IMR-90 (cell line): ENCODE measurements at regions not wholly inside any gene's neighbourhood (a gene's known extent, or its start where the extent isn't known, plus 50 kb on each side); places are given as distances from the start of the nearest gene placed in this dataset.

Source experiments
- ATAC-seq: fragments of 200-7000 bp; cut with Tn5 transposase; 2 replicates; pipeline ENCODE4 v1.9.1; 2020; ENCODE audit warnings: low read depth, mild to moderate bottlenecking, moderate library complexity
- BruUV-seq: library from RNA; stranded (reverse); fragments of 400-500 nt; replicated peaks from 2 replicates; lab custom pipeline; 2021; lab: Mats Ljungman, UMichigan
- CTCF ChIA-PET: fragments of 300-600 bp; formaldehyde crosslinking; extraction: SDS; loops from one replicate; lab custom pipeline; 2021; ENCODE audit warnings: antibody characterized with exemption; lab: Yijun Ruan, JAX
- POLR2A ChIA-PET: fragments of 300-600 bp; sonication (Branson Sonifier 250); formaldehyde crosslinking; loops from one replicate; lab custom pipeline; 2022; ENCODE audit warnings: antibody characterized with exemption; ENCODE audit not compliant: unreplicated experiment; lab: Charles Lee
- DNase-seq: peaks from one replicate; pipeline ENCODE4 v3.0.0; 2013
- H2AFZ ChIP-seq: replicated peaks from 2 replicates; pipeline ENCODE3; 2013; ENCODE audit warnings: low read length, mild to moderate bottlenecking; ENCODE audit not compliant: poor library complexity
- H2AK5ac ChIP-seq: 2 replicates; pipeline ENCODE4 v1.6.1; 2013; ENCODE audit warnings: low read depth, low read length, inconsistent platforms
- H2AK9ac ChIP-seq: replicated peaks from 2 replicates; pipeline ENCODE3; 2013; ENCODE audit warnings: mild to moderate bottlenecking, low read depth, low read length, moderate library complexity; ENCODE audit not compliant: poor library complexity
- H2BK120ac ChIP-seq: 2 replicates; pipeline ENCODE4 v1.6.1; 2013; ENCODE audit warnings: low read depth, low read length, inconsistent platforms
- H2BK15ac ChIP-seq: 3 replicates; pipeline ENCODE4 v1.6.1; 2013; ENCODE audit warnings: low read depth, low read length, inconsistent platforms
- H2BK20ac ChIP-seq: 2 replicates; pipeline ENCODE4 v1.6.1; 2013; ENCODE audit warnings: low read depth, mild to moderate bottlenecking, inconsistent platforms, low read length, moderate library complexity
- H2BK5ac ChIP-seq: 2 replicates; pipeline ENCODE4 v1.6.1; 2013; ENCODE audit warnings: mild to moderate bottlenecking, low read depth, low read length, inconsistent platforms; ENCODE audit not compliant: poor library complexity, severe bottlenecking
- H3K14ac ChIP-seq: replicated peaks from 2 replicates; pipeline ENCODE4 v1.6.1; 2013; ENCODE audit warnings: low read depth, low read length, inconsistent platforms
- H3K18ac ChIP-seq: 2 replicates; pipeline ENCODE4 v1.6.1; 2013; ENCODE audit warnings: low read depth, low read length, control low read depth
- H3K23ac ChIP-seq: 2 replicates; pipeline ENCODE4 v1.6.1; 2013; ENCODE audit warnings: low read depth, low read length, inconsistent platforms
- H3K27ac ChIP-seq: 2 replicates; pipeline ENCODE4 v1.5.1; 2013; ENCODE audit warnings: mild to moderate bottlenecking, control low read depth, low read length; ENCODE audit not compliant: insufficient read depth
- H3K27me3 ChIP-seq: 2 replicates; pipeline ENCODE4 v1.6.1; 2013; ENCODE audit warnings: low read length; ENCODE audit not compliant: control insufficient read depth, insufficient read depth
- H3K36me3 ChIP-seq: 2 replicates; pipeline ENCODE4 v1.6.1; 2013; ENCODE audit warnings: low read length, mixed read lengths; ENCODE audit not compliant: control insufficient read depth, insufficient read depth
- H3K4ac ChIP-seq: 2 replicates; pipeline ENCODE4 v1.6.1; 2013; ENCODE audit warnings: low read depth, low read length, inconsistent platforms
- H3K4me1 ChIP-seq: 2 replicates; pipeline ENCODE4 v1.6.1; 2013; ENCODE audit warnings: low read length, mixed read lengths; ENCODE audit not compliant: control insufficient read depth, insufficient read depth
- H3K4me2 ChIP-seq: 2 replicates; pipeline ENCODE4 v1.6.1; 2013; ENCODE audit warnings: low read depth, mild to moderate bottlenecking, control low read depth, low read length, moderate library complexity
- H3K4me3 ChIP-seq: 2 replicates; pipeline ENCODE4 v1.5.1; 2013; ENCODE audit warnings: low read depth, mild to moderate bottlenecking, control low read depth, low read length, moderate library complexity; ENCODE audit not compliant: insufficient read depth
- H3K56ac ChIP-seq: 2 replicates; pipeline ENCODE4 v1.6.1; 2013; ENCODE audit warnings: low read length, inconsistent platforms; ENCODE audit not compliant: insufficient read depth; ENCODE audit errors: extremely low read depth
- H3K79me1 ChIP-seq, 2 experiments: 2 replicates each; pipeline ENCODE4 v1.6.1; 2013; ENCODE audit warnings: low read length in 2 of 2, inconsistent platforms in 1 of 2, low read depth in 1 of 2
- H3K9ac ChIP-seq: 2 replicates; pipeline ENCODE4 v1.6.1; 2013; ENCODE audit warnings: low read depth, low read length, control low read depth
- H3K9me1 ChIP-seq: 2 replicates; pipeline ENCODE4 v1.6.1; 2013; ENCODE audit warnings: low read length, inconsistent platforms; ENCODE audit not compliant: insufficient read depth
- H3K9me3 ChIP-seq: 2 replicates; pipeline ENCODE4 v1.6.1; 2013; ENCODE audit warnings: low read length; ENCODE audit not compliant: control insufficient read depth, insufficient read depth
- H4K20me1 ChIP-seq: 2 replicates; pipeline ENCODE4 v1.6.1; 2013; ENCODE audit warnings: low read length, inconsistent platforms; ENCODE audit not compliant: insufficient read depth
- H4K5ac ChIP-seq: 2 replicates; pipeline ENCODE4 v1.6.1; 2013; ENCODE audit warnings: mild to moderate bottlenecking, low read depth, low read length, control low read depth
- H4K8ac ChIP-seq, 2 experiments: 2 replicates each; pipeline ENCODE4 v1.6.1; 2013; ENCODE audit warnings: low read depth in 2 of 2, low read length in 2 of 2, control low read depth in 1 of 2, inconsistent platforms in 1 of 2
- H4K91ac ChIP-seq: 2 replicates; pipeline ENCODE4 v1.6.1; 2013; ENCODE audit warnings: low read depth, low read length, inconsistent platforms; ENCODE audit not compliant: insufficient read depth
- BHLHE40 ChIP-seq: fragments of 150-350 bp; IDR thresholded peaks from 2 replicates; pipeline ENCODE4 v1.6.1; 2016; ENCODE audit warnings: mild to moderate bottlenecking, low read depth, low read length
- CEBPB ChIP-seq: IDR thresholded peaks from 2 replicates; pipeline ENCODE4 v1.6.1; 2012; ENCODE audit warnings: low read depth, low read length, improper control_type of control experiment
- CHD1 ChIP-seq: IDR thresholded peaks from 2 replicates; pipeline ENCODE4 v1.6.1; 2012; ENCODE audit warnings: low read depth, low read length, improper control_type of control experiment
- FOS ChIP-seq: fragments of 150-350 bp; IDR thresholded peaks from 2 replicates; pipeline ENCODE4 v1.6.1; 2016; ENCODE audit warnings: low read depth, low read length
- MAFK ChIP-seq: IDR thresholded peaks from 2 replicates; pipeline ENCODE4 v1.6.1; 2012; ENCODE audit warnings: low read depth, low read length, improper control_type of control experiment
- MAZ ChIP-seq: IDR thresholded peaks from 2 replicates; pipeline ENCODE4 v1.6.1; 2012; ENCODE audit warnings: low read depth, mild to moderate bottlenecking, low read length, improper control_type of control experiment, moderate library complexity, borderline replicate concordance
- MXI1 ChIP-seq: IDR thresholded peaks from 2 replicates; pipeline ENCODE4 v1.6.1; 2012; ENCODE audit warnings: low read depth, mild to moderate bottlenecking, low read length, moderate library complexity, borderline replicate concordance
- NFE2L2 ChIP-seq: fragments of 150-350 bp; IDR thresholded peaks from 2 replicates; pipeline ENCODE4 v1.6.1; 2016; ENCODE audit warnings: low read depth, mild to moderate bottlenecking, low read length
- POLR2A ChIP-seq: IDR thresholded peaks from 2 replicates; pipeline ENCODE4 v1.6.1; 2012; ENCODE audit warnings: mild to moderate bottlenecking, low read depth, low read length
- RAD21 ChIP-seq: IDR thresholded peaks from 2 replicates; pipeline ENCODE4 v1.6.1; 2012; ENCODE audit warnings: low read length, improper control_type of control experiment
- RCOR1 ChIP-seq: IDR thresholded peaks from 2 replicates; pipeline ENCODE4 v1.6.1; 2012; ENCODE audit warnings: mild to moderate bottlenecking, low read length, improper control_type of control experiment; ENCODE audit not compliant: insufficient replicate concordance
- RFX5 ChIP-seq: IDR thresholded peaks from 2 replicates; pipeline ENCODE4 v1.8.0; 2012; ENCODE audit warnings: low read depth, mild to moderate bottlenecking, low read length, moderate library complexity
- SMC3 ChIP-seq: fragments of 150-350 bp; IDR thresholded peaks from 2 replicates; pipeline ENCODE4 v1.6.1; 2016; ENCODE audit warnings: low read depth, mild to moderate bottlenecking, antibody characterized with exemption, low read length, moderate library complexity
- WGBS, 2 experiments: methylation state at CpG; one replicate each; pipeline versions ENCODE4 v1.1.5 to v1.1.7; 2013; ENCODE audit warnings: missing lambda C conversion rate in 2 of 2; ENCODE audit not compliant: insufficient read length in 1 of 2; ENCODE audit errors: extremely low coverage in 2 of 2; 5-methylcytosine and 5-hydroxymethylcytosine counted together
- dilution Hi-C: fragments of 300-500 bp; cut with HindIII; formaldehyde crosslinking; loops from one replicate; pipeline ENCODE4 v1.14.3; 2018; ENCODE audit warnings: low sequenced_read_pairs; ENCODE audit not compliant: unreplicated experiment
- in situ Hi-C: fragments of 300-500 bp; cut with MboI; formaldehyde crosslinking; loops from 3 replicates; pipeline ENCODE4 v1.14.3; 2019; ENCODE audit warnings: low sequenced_read_pairs, inconsistent platforms, mixed read lengths
- intact Hi-C: fragments of 100-400 bp; cut with micrococcal nuclease; formaldehyde crosslinking; loops from 2 replicates; pipeline ENCODE4 v1.10.0; 2022
- TF ChIP-seq, protein P1 (sequence below): conservative IDR thresholded peaks from 2 replicates; pipeline ENCODE4 v1.5.1; 2012; ENCODE audit warnings: mild to moderate bottlenecking, low read depth, low read length, improper control_type of control experiment
- TF ChIP-seq, protein P2 (sequence below): fragments of 150-350 bp; IDR thresholded peaks from 2 replicates; pipeline ENCODE4 v1.6.1; 2016; ENCODE audit warnings: low read depth, mild to moderate bottlenecking, low read length, moderate library complexity, borderline replicate concordance
- TF ChIP-seq, protein P3 (sequence below): fragments of 150-350 bp; IDR thresholded peaks from 2 replicates; pipeline ENCODE4 v1.6.1; 2017; ENCODE audit warnings: mild to moderate bottlenecking, antibody characterized with exemption, low read length, low read depth

GRCh38 chr2:8067784-8068336 is 614.0 kb upstream of the ID2 start:
- H4K20me1 ChIP-seq = no peaks in the 10 kb centered on the region
- dilution Hi-C loops (no loop called here), intact Hi-C loops (no loop called here), in situ Hi-C loops (no loop called here)
- CTCF ChIA-PET = interaction anchor here (0.6 kb wide), 1 partner anchor 337 kb away, joined by 3 read pairs; no protein-coding TSS in a partner anchor
- no peak overlapping the region for H3K27ac ChIP-seq
- no peak overlapping the region for H2BK15ac ChIP-seq
- H3K56ac ChIP-seq = no peak overlapping the region
- H4K8ac ChIP-seq = no peak overlapping the region
- H3K9me1 ChIP-seq = no peaks in the 10 kb centered on the region
- no TSS peak for BruUV-seq
- H3K9me3 ChIP-seq = no peaks in the 10 kb centered on the region
- TF ChIP-seq, protein P1, sequence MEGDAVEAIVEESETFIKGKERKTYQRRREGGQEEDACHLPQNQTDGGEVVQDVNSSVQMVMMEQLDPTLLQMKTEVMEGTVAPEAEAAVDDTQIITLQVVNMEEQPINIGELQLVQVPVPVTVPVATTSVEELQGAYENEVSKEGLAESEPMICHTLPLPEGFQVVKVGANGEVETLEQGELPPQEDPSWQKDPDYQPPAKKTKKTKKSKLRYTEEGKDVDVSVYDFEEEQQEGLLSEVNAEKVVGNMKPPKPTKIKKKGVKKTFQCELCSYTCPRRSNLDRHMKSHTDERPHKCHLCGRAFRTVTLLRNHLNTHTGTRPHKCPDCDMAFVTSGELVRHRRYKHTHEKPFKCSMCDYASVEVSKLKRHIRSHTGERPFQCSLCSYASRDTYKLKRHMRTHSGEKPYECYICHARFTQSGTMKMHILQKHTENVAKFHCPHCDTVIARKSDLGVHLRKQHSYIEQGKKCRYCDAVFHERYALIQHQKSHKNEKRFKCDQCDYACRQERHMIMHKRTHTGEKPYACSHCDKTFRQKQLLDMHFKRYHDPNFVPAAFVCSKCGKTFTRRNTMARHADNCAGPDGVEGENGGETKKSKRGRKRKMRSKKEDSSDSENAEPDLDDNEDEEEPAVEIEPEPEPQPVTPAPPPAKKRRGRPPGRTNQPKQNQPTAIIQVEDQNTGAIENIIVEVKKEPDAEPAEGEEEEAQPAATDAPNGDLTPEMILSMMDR = no peak
- TF ChIP-seq CHD1 = no peak
- TF ChIP-seq BHLHE40 = no peak
- TF ChIP-seq MAZ = no peak
- no peak for TF ChIP-seq FOS
- no peak for TF ChIP-seq CEBPB
- TF ChIP-seq RAD21 = no peak
- no peak for TF ChIP-seq MAFK
- TF ChIP-seq, protein P2, sequence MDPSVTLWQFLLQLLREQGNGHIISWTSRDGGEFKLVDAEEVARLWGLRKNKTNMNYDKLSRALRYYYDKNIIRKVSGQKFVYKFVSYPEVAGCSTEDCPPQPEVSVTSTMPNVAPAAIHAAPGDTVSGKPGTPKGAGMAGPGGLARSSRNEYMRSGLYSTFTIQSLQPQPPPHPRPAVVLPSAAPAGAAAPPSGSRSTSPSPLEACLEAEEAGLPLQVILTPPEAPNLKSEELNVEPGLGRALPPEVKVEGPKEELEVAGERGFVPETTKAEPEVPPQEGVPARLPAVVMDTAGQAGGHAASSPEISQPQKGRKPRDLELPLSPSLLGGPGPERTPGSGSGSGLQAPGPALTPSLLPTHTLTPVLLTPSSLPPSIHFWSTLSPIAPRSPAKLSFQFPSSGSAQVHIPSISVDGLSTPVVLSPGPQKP = no peak
- TF ChIP-seq MXI1 = no peak
- no peak for TF ChIP-seq NFE2L2
- no peak for TF ChIP-seq RCOR1
- TF ChIP-seq RFX5 = no peak
- TF ChIP-seq POLR2A = no peak
- TF ChIP-seq, protein P3, sequence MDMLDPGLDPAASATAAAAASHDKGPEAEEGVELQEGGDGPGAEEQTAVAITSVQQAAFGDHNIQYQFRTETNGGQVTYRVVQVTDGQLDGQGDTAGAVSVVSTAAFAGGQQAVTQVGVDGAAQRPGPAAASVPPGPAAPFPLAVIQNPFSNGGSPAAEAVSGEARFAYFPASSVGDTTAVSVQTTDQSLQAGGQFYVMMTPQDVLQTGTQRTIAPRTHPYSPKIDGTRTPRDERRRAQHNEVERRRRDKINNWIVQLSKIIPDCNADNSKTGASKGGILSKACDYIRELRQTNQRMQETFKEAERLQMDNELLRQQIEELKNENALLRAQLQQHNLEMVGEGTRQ = no peak
- no peak for TF ChIP-seq SMC3
- ATAC-seq (no peak), DNase-seq (no peak)
- H3K27me3 ChIP-seq = no peaks in the 10 kb centered on the region
- no peak overlapping the region for H3K9ac ChIP-seq
- H3K4me2 ChIP-seq = no peak overlapping the region
- no peak overlapping the region for H3K4ac ChIP-seq
- H4K91ac ChIP-seq = no peak overlapping the region
- H2AK9ac ChIP-seq = no peak overlapping the region
- no peaks in the 10 kb centered on the region for H3K4me1 ChIP-seq
- H2AFZ ChIP-seq = no peak overlapping the region
- H3K36me3 ChIP-seq = no peaks in the 10 kb centered on the region
- no peak overlapping the region for H2AK5ac ChIP-seq
- WGBS, 2 experiments = 72% methylated on average over 11 of the region's 15 CpGs; no CpG with 5 or more reads in 1 of the 2 experiments
- H3K4me3 ChIP-seq = no peak overlapping the region
- no peak overlapping the region for H3K23ac ChIP-seq
- H4K5ac ChIP-seq = no peak overlapping the region
- no peak overlapping the region for H3K18ac ChIP-seq
- H2BK120ac ChIP-seq = no peak overlapping the region
- POLR2A ChIA-PET = no interaction called here
- no peak overlapping the region for H2BK20ac ChIP-seq
- no peak overlapping the region for H2BK5ac ChIP-seq
- H3K14ac ChIP-seq = no peak overlapping the region
- no peaks in the 10 kb centered on the region for H3K79me1 ChIP-seq
